ENCODE measurements at regions not wholly inside any gene's neighbourhood (a gene's known extent, or its start where the extent isn't known, plus 50 kb on each side); places are given as distances from the start of the nearest gene placed in this dataset.

DNA sequence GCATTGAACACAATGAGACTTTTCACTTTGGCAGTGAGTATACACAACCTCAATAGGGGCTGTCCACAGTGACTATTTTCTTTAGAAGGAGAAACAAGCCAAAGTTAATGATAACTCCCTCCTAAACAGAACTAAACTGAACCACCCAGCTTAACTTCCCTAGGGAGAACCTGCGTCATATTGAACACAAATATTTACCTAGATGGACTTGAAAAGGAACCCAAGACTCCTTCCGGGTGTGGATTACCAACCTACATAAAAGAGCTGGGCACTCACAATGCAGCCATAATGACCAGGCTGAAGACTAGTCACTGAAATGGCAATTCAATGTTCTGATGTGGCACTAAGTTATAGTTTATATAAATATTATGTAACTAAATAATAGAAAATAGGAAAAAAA lies 160.6 kb downstream of the IBTK start:
- no peaks in the 10 kb centered on the region for H3K79me2 ChIP-seq (ENCODE audit: control insufficient read depth, insufficient read depth, low read length)
- H3K4me1 ChIP-seq (ENCODE audit: control insufficient read depth, extremely low read depth, insufficient read depth, low read length) = no peaks in the 10 kb centered on the region
- ChIA-PET POLR2A (no interaction called here), CTCF (interaction anchor here (1.1 kb wide), 1 partner anchor 8 kb away, joined by 3 read pairs; no protein-coding TSS in a partner anchor)
- H3K4me3 ChIP-seq (replicated peaks in 1 of 3; ENCODE audit: insufficient read depth in 1 of 3, low read depth in 1 of 3, low read length in 3 of 3) = no peak overlapping the region
- intact Hi-C loops (cut with micrococcal nuclease) = no loop called here
- H3K9me3 ChIP-seq (replicated peaks; ENCODE audit: control insufficient read depth, insufficient read depth, low read length) = no peaks in the 10 kb centered on the region
- H3K9ac ChIP-seq (replicated peaks; ENCODE audit: extremely low read depth, insufficient read depth, low read length) = no peak overlapping the region
- dilution Hi-C loops (cut with MboI; ENCODE audit: extremely low pct_ligation_motif_present, low sequenced_read_pairs) = no loop called here
- no peak for TF ChIP-seq POLR2AphosphoS5 (IDR thresholded peaks at IDR 0.05; ENCODE audit: insufficient read depth, low read depth, low read length)
- TF ChIP-seq POLR2A (IDR thresholded peaks at IDR 0.05; ENCODE audit: low read depth, low read length) = no peak
- TF ChIP-seq GATA2 (IDR thresholded peaks at IDR 0.05; ENCODE audit: insufficient read depth, insufficient read length, low read depth, low read length) = no peak
- TF ChIP-seq JUN (IDR thresholded peaks at IDR 0.05; ENCODE audit: borderline replicate concordance, insufficient read depth, insufficient read length, low read depth) = no peak
- TF ChIP-seq, protein P1, sequence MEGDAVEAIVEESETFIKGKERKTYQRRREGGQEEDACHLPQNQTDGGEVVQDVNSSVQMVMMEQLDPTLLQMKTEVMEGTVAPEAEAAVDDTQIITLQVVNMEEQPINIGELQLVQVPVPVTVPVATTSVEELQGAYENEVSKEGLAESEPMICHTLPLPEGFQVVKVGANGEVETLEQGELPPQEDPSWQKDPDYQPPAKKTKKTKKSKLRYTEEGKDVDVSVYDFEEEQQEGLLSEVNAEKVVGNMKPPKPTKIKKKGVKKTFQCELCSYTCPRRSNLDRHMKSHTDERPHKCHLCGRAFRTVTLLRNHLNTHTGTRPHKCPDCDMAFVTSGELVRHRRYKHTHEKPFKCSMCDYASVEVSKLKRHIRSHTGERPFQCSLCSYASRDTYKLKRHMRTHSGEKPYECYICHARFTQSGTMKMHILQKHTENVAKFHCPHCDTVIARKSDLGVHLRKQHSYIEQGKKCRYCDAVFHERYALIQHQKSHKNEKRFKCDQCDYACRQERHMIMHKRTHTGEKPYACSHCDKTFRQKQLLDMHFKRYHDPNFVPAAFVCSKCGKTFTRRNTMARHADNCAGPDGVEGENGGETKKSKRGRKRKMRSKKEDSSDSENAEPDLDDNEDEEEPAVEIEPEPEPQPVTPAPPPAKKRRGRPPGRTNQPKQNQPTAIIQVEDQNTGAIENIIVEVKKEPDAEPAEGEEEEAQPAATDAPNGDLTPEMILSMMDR (IDR thresholded peaks at IDR 0.05; ENCODE audit: extremely low read depth in 1 of 2, insufficient read depth in 1 of 2, low read depth in 1 of 2, low read length in 2 of 2) = no peak
- TF ChIP-seq EZH2 (IDR thresholded peaks at IDR 0.05; ENCODE audit: borderline replicate concordance, low read depth, low read length, severe bottlenecking) = no peak
- TF ChIP-seq, protein P2, sequence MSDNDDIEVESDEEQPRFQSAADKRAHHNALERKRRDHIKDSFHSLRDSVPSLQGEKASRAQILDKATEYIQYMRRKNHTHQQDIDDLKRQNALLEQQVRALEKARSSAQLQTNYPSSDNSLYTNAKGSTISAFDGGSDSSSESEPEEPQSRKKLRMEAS (IDR thresholded peaks at IDR 0.05; ENCODE audit: insufficient read depth, insufficient read length) = no peak
- no peak for TF ChIP-seq MYC (IDR thresholded peaks at IDR 0.05; ENCODE audit: low read depth, low read length)
- TF ChIP-seq FOS (IDR thresholded peaks at IDR 0.05; ENCODE audit: borderline replicate concordance, insufficient read depth, low read length) = no peak
- no TSS peak for BruUV-seq (replicated peaks)
- no peaks in the 10 kb centered on the region for H4K20me1 ChIP-seq (replicated peaks; ENCODE audit: control insufficient read depth, extremely low read depth, insufficient read depth, low read length)
- DNase-seq (ENCODE audit: low read depth, low spot score) (no peak), FAIRE-seq (no peak)
- H3K27ac ChIP-seq (ENCODE audit: insufficient read depth, low read depth, low read length) = no peak overlapping the region
- H3K36me3 ChIP-seq (ENCODE audit: control insufficient read depth in 2 of 2, extremely low read depth in 1 of 2, insufficient read depth in 2 of 2, low read length in 2 of 2) = no peaks in the 10 kb centered on the region
- no peaks in the 10 kb centered on the region for H3K27me3 ChIP-seq (ENCODE audit: control insufficient read depth in 2 of 2, insufficient read depth in 2 of 2, low read length in 2 of 2)
- no peak overlapping the region for H3K4me2 ChIP-seq (ENCODE audit: insufficient read depth, low read length)
- no peaks in the 10 kb centered on the region for H3K9me1 ChIP-seq (replicated peaks; ENCODE audit: control insufficient read depth, extremely low read depth, insufficient read depth, low read length)
- H2AFZ ChIP-seq (ENCODE audit: low read depth, low read length) = no peak overlapping the region

Measured in endothelial cell of umbilical vein (primary cell).